Uterus (tissue), 3 donors: ENCODE measurements at regions not wholly inside any gene's neighbourhood (a gene's known extent, or its start where the extent isn't known, plus 50 kb on each side); places are given as distances from the start of the nearest gene placed in this dataset.

Experiments used
- DNase-seq, 2 donors: peaks; one replicate each; pipeline ENCODE4 v3.0.0-alpha.2; 2019 to 2020
- H3K27ac ChIP-seq, 2 donors: fragments of 200-600 bp; sonication (generic); 1 replicate in 1 of 2; 2 replicates in 1 of 2; pipeline ENCODE4 v1.5.1; 2016 to 2018
- H3K27me3 ChIP-seq, 2 donors: fragments of 200-600 bp; sonication (generic); one replicate each; pipeline ENCODE4 v1.5.1; 2018 to 2019; ENCODE audit warnings: control low read depth in 1 of 2
- H3K36me3 ChIP-seq, 2 donors: fragments of 200-600 bp; sonication (generic); one replicate each; pipeline ENCODE4 v1.5.1; 2019; ENCODE audit warnings: control low read depth in 1 of 2
- H3K4me1 ChIP-seq, 2 donors: fragments of 200-600 bp; sonication (generic); one replicate each; pipeline ENCODE4 v1.5.1; 2018 to 2019; ENCODE audit warnings: control low read depth in 1 of 2
- H3K4me3 ChIP-seq, 2 donors: fragments of 200-600 bp; sonication (generic); 1 replicate in 1 of 2; 2 replicates in 1 of 2; pipeline ENCODE4 v1.5.1; 2018 to 2019; ENCODE audit warnings: mild to moderate bottlenecking in 1 of 2
- H3K9me3 ChIP-seq, 2 donors: fragments of 200-600 bp; sonication (generic); one replicate each; pipeline ENCODE4 v1.5.1; 2019; ENCODE audit warnings: control low read depth in 1 of 2
- POLR2A ChIP-seq, 2 donors: fragments of 450-650 bp; IDR thresholded peaks; one replicate each; pipeline ENCODE4 v1.6.1; 2016; ENCODE audit warnings: antibody characterized with exemption in 2 of 2, mild to moderate bottlenecking in 1 of 2, moderate library complexity in 1 of 2
- intact Hi-C: fragments of 100-400 bp; cut with DNase I; formaldehyde crosslinking; loops from one replicate; pipeline ENCODE4 v1.15.1; 2023; ENCODE audit warnings: low total_unique reads
- TF ChIP-seq, protein P1 (sequence below), 4 experiments: fragments of 200-600 bp in 2 of 4; fragments of 450-650 bp in 2 of 4; sonication (generic) in 2 of 4; IDR thresholded peaks; one replicate each; pipeline ENCODE4 v1.5.1; 2016 to 2019; ENCODE audit warnings: antibody characterized with exemption in 4 of 4, mild to moderate bottlenecking in 2 of 4, moderate library complexity in 1 of 4
- donor health status: DM: yes; HTN: yes; CAD: no.

DNA sequence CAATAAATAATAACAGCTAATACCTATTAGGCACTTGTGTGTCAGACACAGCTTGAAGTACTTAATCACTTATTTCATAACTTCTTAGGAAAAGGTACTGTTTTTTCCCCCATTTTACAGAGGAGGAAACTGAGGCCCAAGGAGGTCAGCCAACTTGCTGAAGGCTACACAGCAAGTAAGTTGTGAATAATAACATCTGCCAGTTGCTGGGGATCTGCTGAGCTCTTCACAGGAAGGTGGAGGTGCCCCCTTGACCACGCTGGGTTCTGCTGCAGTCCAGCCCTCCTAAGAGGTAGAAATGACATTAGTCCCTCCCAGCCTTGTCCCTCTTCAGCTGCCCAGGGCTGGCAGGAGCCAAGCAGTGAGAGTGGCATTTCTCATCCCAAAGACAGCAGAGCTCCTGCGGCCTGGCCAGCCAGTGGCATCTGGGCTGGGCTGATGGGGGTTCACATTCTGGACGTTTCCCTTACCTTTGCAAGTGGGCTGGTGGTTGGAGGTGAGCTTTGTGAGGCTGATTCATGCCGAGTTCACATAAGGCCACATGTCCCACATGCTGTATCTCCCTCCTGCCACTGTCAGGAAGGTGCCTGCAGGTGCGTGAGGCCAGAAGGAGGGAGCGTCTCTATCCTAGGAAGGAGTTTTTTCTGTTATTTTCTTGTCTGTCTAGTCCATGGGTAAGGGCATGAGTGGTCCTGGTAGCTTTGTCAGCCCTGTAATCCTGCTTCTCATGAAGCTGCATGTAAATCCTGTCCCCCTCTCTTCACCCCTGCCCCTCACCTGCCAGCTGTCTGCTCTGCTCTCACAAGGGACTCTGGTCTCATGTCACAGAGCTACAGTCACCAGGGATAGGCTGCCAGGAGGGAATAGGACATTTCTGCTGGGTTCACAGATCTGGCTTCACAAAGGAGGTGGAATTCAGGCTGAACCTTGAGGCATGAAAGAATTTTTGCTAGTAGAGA is 171.7 kb downstream of the MACROH2A1 start:
- no peaks in the 10 kb centered on the region for H3K36me3 ChIP-seq
- no peaks in the 10 kb centered on the region for H3K9me3 ChIP-seq
- no peaks in the 10 kb centered on the region for H3K4me1 ChIP-seq
- DNase-seq, result no peak
- H3K27ac ChIP-seq, result no peak overlapping the region
- no peak overlapping the region for H3K4me3 ChIP-seq
- intact Hi-C loops, result no loop called here
- TF ChIP-seq POLR2A (IDR thresholded peaks at IDR 0.05), result no peak
- TF ChIP-seq, protein P1, sequence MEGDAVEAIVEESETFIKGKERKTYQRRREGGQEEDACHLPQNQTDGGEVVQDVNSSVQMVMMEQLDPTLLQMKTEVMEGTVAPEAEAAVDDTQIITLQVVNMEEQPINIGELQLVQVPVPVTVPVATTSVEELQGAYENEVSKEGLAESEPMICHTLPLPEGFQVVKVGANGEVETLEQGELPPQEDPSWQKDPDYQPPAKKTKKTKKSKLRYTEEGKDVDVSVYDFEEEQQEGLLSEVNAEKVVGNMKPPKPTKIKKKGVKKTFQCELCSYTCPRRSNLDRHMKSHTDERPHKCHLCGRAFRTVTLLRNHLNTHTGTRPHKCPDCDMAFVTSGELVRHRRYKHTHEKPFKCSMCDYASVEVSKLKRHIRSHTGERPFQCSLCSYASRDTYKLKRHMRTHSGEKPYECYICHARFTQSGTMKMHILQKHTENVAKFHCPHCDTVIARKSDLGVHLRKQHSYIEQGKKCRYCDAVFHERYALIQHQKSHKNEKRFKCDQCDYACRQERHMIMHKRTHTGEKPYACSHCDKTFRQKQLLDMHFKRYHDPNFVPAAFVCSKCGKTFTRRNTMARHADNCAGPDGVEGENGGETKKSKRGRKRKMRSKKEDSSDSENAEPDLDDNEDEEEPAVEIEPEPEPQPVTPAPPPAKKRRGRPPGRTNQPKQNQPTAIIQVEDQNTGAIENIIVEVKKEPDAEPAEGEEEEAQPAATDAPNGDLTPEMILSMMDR (IDR thresholded peaks at IDR 0.05), result no peak
- H3K27me3 ChIP-seq, result no peaks in the 10 kb centered on the region

DNA sequence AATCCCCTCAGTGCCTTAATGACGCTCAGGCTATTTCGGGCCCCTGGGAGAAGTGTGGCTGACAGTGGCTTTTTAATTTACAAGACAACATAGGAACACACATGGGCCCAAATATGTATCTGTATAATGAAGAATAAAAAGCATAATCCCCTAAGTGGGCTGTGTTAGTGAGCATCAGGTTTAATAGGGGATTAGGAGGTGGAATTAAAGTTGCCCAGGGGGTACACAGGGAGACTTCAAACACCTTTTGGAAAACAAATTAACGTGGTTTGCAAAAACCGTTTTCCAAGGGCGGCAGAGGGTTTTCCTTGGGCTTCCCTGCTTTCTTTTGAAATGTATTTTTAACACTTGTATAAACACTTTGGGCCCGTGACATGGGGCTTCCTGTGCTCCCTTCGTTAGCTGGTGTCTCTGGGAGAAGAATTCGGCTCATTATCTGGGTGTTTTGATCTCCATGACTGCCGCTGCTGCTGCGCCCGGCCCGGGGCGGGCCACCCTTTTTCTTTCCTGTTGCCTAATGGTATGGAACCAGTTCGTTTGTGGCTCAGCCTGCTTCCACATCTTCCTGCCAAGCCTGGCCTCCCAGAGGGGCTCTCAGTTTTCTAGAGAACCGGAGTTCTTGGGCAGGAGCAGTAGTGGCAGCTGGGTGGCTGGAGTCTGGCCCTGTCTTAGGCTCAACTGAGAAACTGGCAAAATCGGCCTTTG is 173.0 kb downstream of the MACROH2A1 start:
- H3K4me1 ChIP-seq, result no peaks in the 10 kb centered on the region
- no peaks in the 10 kb centered on the region for H3K36me3 ChIP-seq
- no peak for DNase-seq
- no peaks in the 10 kb centered on the region for H3K9me3 ChIP-seq
- no peaks in the 10 kb centered on the region for H3K27me3 ChIP-seq
- TF ChIP-seq POLR2A (IDR thresholded peaks at IDR 0.05), result no peak
- TF ChIP-seq, protein P1 (IDR thresholded peaks at IDR 0.05), result no peak
- intact Hi-C loops, result no loop called here
- H3K27ac ChIP-seq, result no peak overlapping the region
- H3K4me3 ChIP-seq, result no peak overlapping the region

DNA sequence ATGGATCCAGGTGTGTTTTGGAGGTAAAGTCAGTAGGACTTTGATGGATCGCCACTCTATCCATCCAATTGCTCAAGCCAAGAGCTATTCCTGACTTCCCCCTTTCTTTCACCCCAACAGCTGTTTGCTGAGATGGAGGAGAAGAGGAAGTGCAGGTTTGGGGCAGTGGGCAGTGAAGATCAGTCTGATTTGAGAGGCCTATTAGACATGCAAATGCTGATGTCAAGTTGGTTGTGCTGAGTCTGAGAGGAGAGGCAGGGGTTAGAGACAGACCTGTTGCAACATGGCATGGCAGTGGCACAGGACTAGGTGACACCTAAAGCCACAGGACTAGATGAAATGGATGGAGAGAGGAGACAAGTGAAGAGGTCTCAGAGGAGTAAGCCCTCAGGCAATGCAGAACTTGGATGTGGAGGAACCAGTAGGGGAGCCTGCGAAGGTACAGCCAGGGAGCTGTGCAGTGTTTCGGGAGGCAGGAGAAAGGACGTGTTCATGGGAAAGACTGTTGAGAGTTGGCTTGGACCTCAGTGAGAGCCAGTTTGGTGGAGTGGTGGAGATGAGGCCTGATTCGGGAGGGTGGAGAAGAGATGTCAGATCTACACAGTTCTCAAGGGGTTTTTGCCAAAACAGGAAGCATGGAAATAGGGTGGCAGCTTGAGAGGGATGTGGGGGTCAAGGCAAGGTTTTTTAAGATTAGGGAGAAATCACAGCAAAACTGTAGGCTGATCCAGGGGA is 175.0 kb downstream of the MACROH2A1 start:
- intact Hi-C loops, result no loop called here

DNA sequence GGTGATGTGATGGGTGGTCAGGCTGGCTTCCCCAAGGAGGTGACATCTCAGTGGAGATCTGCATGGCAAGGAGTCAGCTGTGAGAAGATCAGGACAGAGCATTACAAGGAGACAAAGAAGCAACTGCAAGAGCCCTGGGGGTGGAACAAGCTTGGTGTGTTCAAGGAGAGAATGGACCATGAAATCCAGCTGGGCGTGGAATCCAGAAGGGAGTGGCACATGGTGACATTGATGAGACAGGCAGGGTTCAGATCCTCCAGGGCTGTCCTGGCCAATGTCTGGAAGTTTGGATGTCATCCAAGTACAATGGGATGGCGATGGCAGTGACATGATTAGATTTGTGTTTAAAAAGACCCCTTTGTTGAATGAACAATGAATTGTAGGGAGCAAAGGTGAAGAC is 175.6 kb downstream of the MACROH2A1 start:
- Histone ChIP-seq H3K27ac (no peak overlapping the region), H3K4me3 (no peak overlapping the region), H3K4me1 (no peaks in the 10 kb centered on the region), H3K27me3 (no peaks in the 10 kb centered on the region), H3K9me3 (no peaks in the 10 kb centered on the region), H3K36me3 (no peaks in the 10 kb centered on the region)
- DNase-seq, result peak; percentile 1 to 2
- intact Hi-C loops, result no loop called here
- TF ChIP-seq, protein P1 (IDR thresholded peaks at IDR 0.05), result no peak
- TF ChIP-seq POLR2A (IDR thresholded peaks at IDR 0.05), result no peak

More for the DNA sequence above, 175.0 kb downstream of the MACROH2A1 start:
- Histone ChIP-seq H3K36me3 (no peaks in the 10 kb centered on the region), H3K4me1 (no peaks in the 10 kb centered on the region), H3K27me3 (no peaks in the 10 kb centered on the region), H3K27ac (no peak overlapping the region), H3K9me3 (no peaks in the 10 kb centered on the region), H3K4me3 (no peak overlapping the region)
- peak in 1 of 2 donors; percentile 4 for DNase-seq
- no peak for TF ChIP-seq POLR2A (IDR thresholded peaks at IDR 0.05)
- TF ChIP-seq, protein P1 (IDR thresholded peaks at IDR 0.05), result no peak
